K562 (cell line): ENCODE measurements at regions not wholly inside any gene's neighbourhood (a gene's known extent, or its start where the extent isn't known, plus 50 kb on each side); places are given as distances from the start of the nearest gene placed in this dataset.

Source experiments
- ATAC-seq: fragments of 200-7000 bp; cut with Tn5 transposase; 3 replicates; pipeline ENCODE4 v1.9.1; 2020; ENCODE audit warnings: moderate library complexity
- BruUV-seq: library from RNA; stranded (reverse); fragments of 400-500 nt; replicated peaks from 2 replicates; lab custom pipeline; 2021; lab: Mats Ljungman, UMichigan
- CTCF ChIA-PET: fragments of 300-600 bp; formaldehyde crosslinking; extraction: SDS; loops from one replicate; lab custom pipeline; 2021; ENCODE audit warnings: low intra/inter-chr PET ratio; lab: Yijun Ruan, JAX
- POLR2A ChIA-PET: fragments of 300-600, 350-650 bp; sonication (Branson Sonifier 250); formaldehyde crosslinking; extraction: SDS; loops from one replicate; lab custom pipeline; 2021; ENCODE audit warnings: antibody characterized with exemption, inconsistent platforms; lab: Yijun Ruan, JAX
- DNase-seq, 4 experiments: peaks; one replicate each; pipeline versions ENCODE4 v3.0.0 to v3.0.0-alpha.2; 2011 to 2018; ENCODE audit warnings: low spot score in 3 of 4, mixed read lengths in 3 of 4; ENCODE audit errors: extremely low read depth in 1 of 4
- FAIRE-seq: peaks from 2 replicates; lab custom pipeline; 2011; peaks lifted over from hg19 to GRCh38; lab: Jason Lieb, UNC
- H2AFZ ChIP-seq: 2 replicates; pipeline ENCODE4 v1.6.0; 2011; ENCODE audit warnings: low read depth, low read length, control low read depth, inconsistent platforms
- H3K27ac ChIP-seq: fragments of 200-600 bp; 3 replicates; pipeline ENCODE4 v1.8.0; 2011; ENCODE audit warnings: low read depth, mild to moderate bottlenecking, control low read depth, inconsistent platforms, low read length, moderate library complexity, mixed read lengths; ENCODE audit errors: extremely low read depth
- H3K27me3 ChIP-seq, 2 experiments: fragments of 300-600 bp in 1 of 2; 2 replicates in 1 of 2; 3 replicates in 1 of 2; pipeline versions ENCODE4 v1.6.0 to v1.8.0; 2011; ENCODE audit warnings: inconsistent platforms in 2 of 2, low read length in 2 of 2, mild to moderate bottlenecking in 1 of 2, mixed read lengths in 1 of 2, moderate library complexity in 1 of 2; ENCODE audit not compliant: control insufficient read depth in 2 of 2, insufficient read depth in 2 of 2
- H3K36me3 ChIP-seq: fragments of 300-600 bp; 3 replicates; pipeline ENCODE4 v1.8.0; 2011; ENCODE audit warnings: mild to moderate bottlenecking, low read length, inconsistent platforms; ENCODE audit not compliant: control insufficient read depth, insufficient read depth
- H3K4me1 ChIP-seq, 2 experiments: fragments of 200-600 bp in 1 of 2; replicated peaks in 1 of 2; 2 replicates in 1 of 2; 3 replicates in 1 of 2; pipeline versions ENCODE4 v1.5.1 to v1.8.0; 2011; ENCODE audit warnings: inconsistent platforms in 2 of 2, low read length in 2 of 2, mild to moderate bottlenecking in 1 of 2, mixed read lengths in 1 of 2, moderate library complexity in 1 of 2; ENCODE audit not compliant: control insufficient read depth in 2 of 2, insufficient read depth in 2 of 2
- H3K4me2 ChIP-seq: 2 replicates; pipeline ENCODE4 v1.6.1; 2011; ENCODE audit warnings: low read length, control low read depth, inconsistent platforms, mixed read lengths; ENCODE audit not compliant: insufficient read depth
- H3K4me3 ChIP-seq: fragments of 200-600 bp; sonication (generic), shearing (Covaris generic); 2 replicates; pipeline ENCODE4 v1.5.1; 2016; ENCODE audit warnings: control low read depth, inconsistent platforms
- H3K79me2 ChIP-seq: fragments of 200-600 bp; 3 replicates; pipeline ENCODE4 v1.8.0; 2011; ENCODE audit warnings: low read length, inconsistent platforms; ENCODE audit not compliant: control insufficient read depth, insufficient read depth
- H3K9ac ChIP-seq, 2 experiments: 2 replicates each; pipeline versions ENCODE4 v1.6.0 to v1.6.1; 2011; ENCODE audit warnings: low read depth in 2 of 2, low read length in 2 of 2, control low read depth in 1 of 2, inconsistent platforms in 1 of 2, mild to moderate bottlenecking in 1 of 2, mixed read lengths in 1 of 2; ENCODE audit not compliant: insufficient read depth in 1 of 2
- H3K9me1 ChIP-seq: one replicate; pipeline ENCODE4 v1.6.0; 2011; ENCODE audit warnings: inconsistent platforms, mild to moderate bottlenecking, low read length, moderate library complexity; ENCODE audit not compliant: control insufficient read depth, insufficient read depth
- H3K9me3 ChIP-seq: replicated peaks from 2 replicates; pipeline ENCODE4 v1.5.1; 2011; ENCODE audit warnings: low read depth, low read length, inconsistent platforms; ENCODE audit not compliant: control insufficient read depth, insufficient read depth
- H4K20me1 ChIP-seq: replicated peaks from 2 replicates; pipeline ENCODE4 v1.6.1; 2011; ENCODE audit warnings: low read length, inconsistent platforms, mixed read lengths; ENCODE audit not compliant: control insufficient read depth, insufficient read depth
- BDP1 ChIP-seq: IDR thresholded peaks from 3 replicates; pipeline ENCODE4 v1.6.1; 2011; ENCODE audit not compliant: insufficient read length, insufficient read depth
- C11orf30 ChIP-seq: fragments of 450-650 bp; IDR thresholded peaks from 2 replicates; pipeline ENCODE4 v1.6.1; 2016; ENCODE audit warnings: low read depth, mild to moderate bottlenecking
- E2F3 ChIP-seq: fragments of 250-450 bp; sonication (Bioruptor Pico); IDR thresholded peaks from 2 replicates; pipeline ENCODE4 v1.4.0; 2020; ENCODE audit warnings: mild to moderate bottlenecking
- MAFG ChIP-seq: fragments of 450-650 bp; conservative IDR thresholded peaks from 2 replicates; pipeline ENCODE4 v1.6.1; 2016; ENCODE audit warnings: missing genetic modification characterization, missing compliant biosample characterization
- NR1H2 ChIP-seq: sonication (generic); formaldehyde crosslinking; IDR thresholded peaks from 2 replicates; pipeline ENCODE4 v1.4.0; 2020; ENCODE audit warnings: mild to moderate bottlenecking, missing genetic modification reagents
- ZBTB8A ChIP-seq: fragments of 450-650 bp; IDR thresholded peaks from 2 replicates; pipeline ENCODE4 v1.6.1; 2018; ENCODE audit warnings: mild to moderate bottlenecking, moderate library complexity; ENCODE audit not compliant: partially characterized antibody
- ZNF133 ChIP-seq: fragments of 250-450 bp; sonication (Bioruptor Pico); IDR thresholded peaks from 2 replicates; pipeline ENCODE4 v1.4.0; 2020; ENCODE audit warnings: mild to moderate bottlenecking
- ZNF316 ChIP-seq: fragments of 450-650 bp; IDR thresholded peaks from 2 replicates; pipeline ENCODE4 v1.6.1; 2016
- WGBS: fragments of 100-300 bp; shearing (Covaris generic); methylation state at CpG from one replicate; pipeline ENCODE4 v1.1.6; 2016; ENCODE audit warnings: low coverage, mixed read lengths; ENCODE audit not compliant: insufficient coverage; ENCODE audit errors: missing lambda C conversion rate; 5-methylcytosine and 5-hydroxymethylcytosine counted together
- in situ Hi-C: fragments of 300-500 bp; cut with MboI; formaldehyde crosslinking; loops from 4 replicates; pipeline ENCODE4 v1.15.0; 2018; ENCODE audit warnings: inconsistent platforms, mixed read lengths
- intact Hi-C: fragments of 100-400 bp; cut with micrococcal nuclease; formaldehyde crosslinking; loops from 2 replicates; pipeline ENCODE4 v1.14.2; 2022

GRCh38 chrX:94414746-94415145 is 740.7 kb downstream of the FAM133A start:
- POLR2A ChIA-PET = no interaction called here
- no CpG with 5 or more reads among the region's 4 CpGs for WGBS

DNA sequence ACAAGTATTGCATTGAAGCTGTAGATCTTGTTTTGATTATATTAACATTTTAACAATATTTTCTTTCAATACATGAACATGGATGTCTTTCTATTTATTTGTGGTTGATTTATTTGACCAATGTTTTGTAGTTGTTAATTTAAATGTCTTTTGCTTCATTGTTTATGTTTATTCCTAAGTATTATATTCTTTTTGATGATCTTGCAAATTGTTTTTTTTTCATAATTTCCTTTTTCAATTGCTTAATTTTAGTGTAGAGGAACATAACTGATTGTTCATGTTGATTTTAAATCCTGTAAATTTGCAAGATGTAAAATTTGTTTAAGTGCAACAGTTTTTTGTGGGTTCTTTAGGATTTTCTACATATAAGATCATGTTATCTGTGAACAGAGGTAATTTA is 744.1 kb downstream of the FAM133A start:
- H3K9me3 ChIP-seq = no peaks in the 10 kb centered on the region
- H3K4me1 ChIP-seq = no peaks in the 10 kb centered on the region
- POLR2A ChIA-PET = no interaction called here
- in situ Hi-C loops (no loop called here), intact Hi-C loops (no loop called here)
- TF ChIP-seq ZNF133 (CRISPR knock-in tag) (no peak), ZNF316 (peak; percentile 78), MAFG (peak; percentile 24; the same call in 1 of the 2 replicates), C11orf30 (peak; percentile 31; the same call in 1 of the 2 replicates)
- H3K79me2 ChIP-seq = no peaks in the 10 kb centered on the region
- DNase-seq (no peak), ATAC-seq (no peak), FAIRE-seq (no peak)
- no peak overlapping the region for H3K4me3 ChIP-seq
- no peak overlapping the region for H3K9ac ChIP-seq
- BruUV-seq = no TSS peak
- no peaks in the 10 kb centered on the region for H3K36me3 ChIP-seq
- no peaks in the 10 kb centered on the region for H3K27me3 ChIP-seq
- no peak overlapping the region for H3K27ac ChIP-seq
- H3K4me2 ChIP-seq = no peak overlapping the region
- no peaks in the 10 kb centered on the region for H4K20me1 ChIP-seq
- H2AFZ ChIP-seq = no peak overlapping the region
- CTCF ChIA-PET = no interaction called here
- H3K9me1 ChIP-seq = no peaks in the 10 kb centered on the region

More at GRCh38 chrX:94414746-94415145, 740.7 kb downstream of the FAM133A start:
- intact Hi-C loops (no loop called here), in situ Hi-C loops (no loop called here)
- Histone ChIP-seq H3K27me3 (no peaks in the 10 kb centered on the region), H3K79me2 (no peaks in the 10 kb centered on the region), H3K36me3 (no peaks in the 10 kb centered on the region), H3K4me3 (no peak overlapping the region), H3K4me2 (no peak overlapping the region), H3K9me3 (no peaks in the 10 kb centered on the region), H4K20me1 (no peaks in the 10 kb centered on the region), H3K27ac (no peak overlapping the region), H2AFZ (no peak overlapping the region), H3K9ac (no peak overlapping the region), H3K4me1 (no peaks in the 10 kb centered on the region), H3K9me1 (no peaks in the 10 kb centered on the region)
- FAIRE-seq (no peak), ATAC-seq (no peak), DNase-seq (no peak)
- BruUV-seq = no TSS peak
- no peak for TF ChIP-seq ZBTB8A
- TF ChIP-seq E2F3 (CRISPR knock-in tag) = no peak
- TF ChIP-seq BDP1 = no peak
- no peak for TF ChIP-seq NR1H2 (CRISPR knock-in tag)
- CTCF ChIA-PET = no interaction called here
